Caki2 (cell line): ENCODE measurements at regions not wholly inside any gene's neighbourhood (a gene's known extent, or its start where the extent isn't known, plus 50 kb on each side); places are given as distances from the start of the nearest gene placed in this dataset.
"Not testable (repeated sequence)": the region's sequence is repeated elsewhere in the genome, so short reads cannot be mapped to it uniquely, and the experiment has no call there.

Source experiments
- DNase-seq: peaks from one replicate; pipeline ENCODE4 v3.0.0-alpha.2; 2015; ENCODE audit warnings: low read depth
- in situ Hi-C: cut with HindIII; loops from 2 replicates; pipeline ENCODE4 v1.10.0; 2016; ENCODE audit warnings: low sequenced_read_pairs, low pct_unique_long_range_greater_than_20kb, mixed read lengths

- DNase-seq = no peak
Measured at GRCh38 chr9:80775530-80775929, 913.8 kb downstream of the TLE1 start.

GRCh38 chr9:80771555-80772347, 917.6 kb downstream of the TLE1 start:
- in situ Hi-C loops = no loop called here

More at GRCh38 chr9:80775530-80775929, 913.8 kb downstream of the TLE1 start:
- in situ Hi-C loops = no loop called here

GRCh38 chr9:80763536-80763935, 925.8 kb downstream of the TLE1 start:
- DNase-seq = no peak
- in situ Hi-C loops = no loop called here

More at GRCh38 chr9:80771555-80772347, 917.6 kb downstream of the TLE1 start:
- no peak for DNase-seq

- in situ Hi-C loops = no loop called here
- no peak for DNase-seq
Measured at GRCh38 chr9:80755586-80755985, 933.8 kb downstream of the TLE1 start.

GRCh38 chr9:80747056-80747455, 942.3 kb downstream of the TLE1 start:
- in situ Hi-C loops, DNase-seq: not testable (repeated sequence)

- no peak for DNase-seq
- in situ Hi-C loops = no loop called here
Measured at GRCh38 chr9:80732506-80732905, 956.8 kb downstream of the TLE1 start.

- DNase-seq = no peak
- in situ Hi-C loops = no loop called here
Measured at GRCh38 chr9:80720579-80720978, 968.8 kb downstream of the TLE1 start.

GRCh38 chr9:80707120-80707519, 982.2 kb downstream of the TLE1 start:
- in situ Hi-C loops = no loop called here
- no peak for DNase-seq

- no peak for DNase-seq
- in situ Hi-C loops = no loop called here
Measured at GRCh38 chr9:80701061-80701460, 988.3 kb downstream of the TLE1 start.

GRCh38 chr9:80699511-80699998, 989.8 kb downstream of the TLE1 start:
- in situ Hi-C loops = no loop called here
- DNase-seq = peak; percentile 25

GRCh38 chr9:80698725-80699410, 990.5 kb downstream of the TLE1 start:
- DNase-seq = no peak
- in situ Hi-C loops = no loop called here

- in situ Hi-C loops = no loop called here
- no peak for DNase-seq
Measured at GRCh38 chr9:80692751-80693150, 996.6 kb downstream of the TLE1 start.

- in situ Hi-C loops = no loop called here
- no peak for DNase-seq
Measured at GRCh38 chr9:80691229-80691628, 998.1 kb downstream of the TLE1 start.

- DNase-seq = no peak
- in situ Hi-C loops = no loop called here
Measured at GRCh38 chr9:80690349-80690939, 998.9 kb downstream of the TLE1 start.

- no peak for DNase-seq
- in situ Hi-C loops = no loop called here
Measured at GRCh38 chr9:80679916-80680315, 1009.4 kb downstream of the TLE1 start.

GRCh38 chr9:80678906-80679305, 1010.4 kb downstream of the TLE1 start:
- DNase-seq = no peak
- in situ Hi-C loops = no loop called here

GRCh38 chr9:80673496-80673895, 1015.9 kb downstream of the TLE1 start:
- no peak for DNase-seq
- in situ Hi-C loops = no loop called here

- DNase-seq = no peak
- in situ Hi-C loops = no loop called here
Measured at GRCh38 chr9:80665479-80665878, 1023.9 kb downstream of the TLE1 start.
